GM19324 (cell line): ENCODE measurements at regions not wholly inside any gene's neighbourhood (a gene's known extent, or its start where the extent isn't known, plus 50 kb on each side); places are given as distances from the start of the nearest gene placed in this dataset.

Experiments used
- ATAC-seq: cut with Tn5 transposase; IDR thresholded peaks from one replicate; pipeline ENCODE4 v1.9.1; 2021; ENCODE audit warnings: mild to moderate bottlenecking, moderate library complexity; ENCODE audit not compliant: unreplicated experiment, low FRiP score

GRCh38 chr1:106571109-106571508 lies 485.4 kb upstream of the PRMT6 start:
- no peak for ATAC-seq

DNA sequence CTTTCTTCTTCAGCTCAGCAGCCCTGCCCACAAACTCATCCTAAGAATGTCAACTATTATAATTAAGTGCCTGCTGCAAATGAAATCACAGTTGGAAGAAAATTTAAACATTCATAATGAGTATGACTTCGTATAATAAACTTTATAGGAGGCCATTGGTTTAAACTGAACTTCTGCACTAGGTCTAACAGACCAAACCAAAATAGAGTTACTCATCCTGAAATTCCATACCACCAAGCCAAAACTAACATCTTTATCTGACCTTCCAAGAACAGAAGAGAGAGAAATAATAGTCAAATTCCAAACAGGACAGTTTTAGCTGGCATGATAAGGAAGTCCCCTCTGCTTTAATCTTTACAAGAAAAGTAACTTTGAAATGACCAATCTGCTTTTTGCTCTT lies 472.4 kb upstream of the PRMT6 start:
- no peak for ATAC-seq

- no peak for ATAC-seq
Observed at GRCh38 chr1:106584676-106585075, 471.8 kb upstream of the PRMT6 start.

GRCh38 chr1:106600626-106601025 lies 455.8 kb upstream of the PRMT6 start:
- no peak for ATAC-seq

DNA sequence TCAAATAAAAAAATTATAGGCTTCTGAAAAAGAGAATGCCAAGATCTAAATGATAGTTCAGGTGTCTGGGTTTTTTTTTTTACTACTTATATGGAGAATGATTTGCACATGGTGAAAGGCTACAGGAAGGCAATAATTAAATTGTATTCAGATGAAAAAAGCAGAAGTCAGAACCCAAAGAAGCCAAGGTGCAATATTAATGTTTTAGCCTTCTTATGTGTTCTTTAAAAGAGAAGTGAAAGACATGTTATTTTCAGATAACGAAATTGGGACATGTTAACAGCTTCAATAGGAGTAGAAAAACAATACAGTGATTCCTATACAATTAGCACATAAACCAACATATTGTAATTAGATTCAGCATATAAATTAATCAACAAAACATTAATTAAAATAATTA lies 452.9 kb upstream of the PRMT6 start:
- no peak for ATAC-seq

- no peak for ATAC-seq
Observed at GRCh38 chr1:106608841-106609240, 447.6 kb upstream of the PRMT6 start.

DNA sequence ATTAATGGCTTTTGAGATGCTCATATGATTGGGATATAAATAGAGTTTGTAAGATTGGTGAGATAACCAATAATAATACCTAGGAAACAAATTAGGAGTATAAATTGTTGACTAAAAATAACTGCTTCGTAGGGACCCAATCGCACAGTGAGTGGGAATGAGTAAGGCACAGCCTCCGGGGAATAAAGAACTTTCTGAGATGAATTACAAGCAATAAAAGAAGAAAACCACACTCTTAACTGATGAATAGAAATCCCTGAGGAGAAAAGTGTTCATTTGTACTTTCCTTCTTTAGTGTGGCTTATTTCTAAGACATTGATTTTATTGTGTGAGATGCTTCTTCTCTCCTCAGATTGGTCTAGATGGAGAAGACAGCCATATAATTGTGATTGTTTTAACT lies 443.4 kb upstream of the PRMT6 start:
- no peak for ATAC-seq

DNA sequence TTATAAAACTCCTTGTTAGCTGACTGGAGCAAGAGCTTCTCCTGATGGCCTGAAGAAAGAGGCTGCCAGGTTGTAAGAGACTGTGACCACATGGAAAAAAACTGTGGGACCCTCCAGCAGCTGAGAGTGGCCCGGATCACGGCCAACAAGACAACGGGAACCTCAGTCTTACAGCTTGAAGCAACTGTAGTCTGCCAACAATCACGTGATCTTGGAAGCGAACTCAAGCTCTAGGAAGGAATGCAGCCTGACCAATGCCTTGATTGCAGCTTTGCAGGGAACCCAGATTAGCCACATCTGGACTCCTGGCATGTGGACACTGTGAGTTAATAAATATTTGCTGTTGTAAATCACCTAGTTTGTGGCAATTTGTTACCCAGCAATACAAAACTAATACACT lies 442.6 kb upstream of the PRMT6 start:
- ATAC-seq, result no peak

DNA sequence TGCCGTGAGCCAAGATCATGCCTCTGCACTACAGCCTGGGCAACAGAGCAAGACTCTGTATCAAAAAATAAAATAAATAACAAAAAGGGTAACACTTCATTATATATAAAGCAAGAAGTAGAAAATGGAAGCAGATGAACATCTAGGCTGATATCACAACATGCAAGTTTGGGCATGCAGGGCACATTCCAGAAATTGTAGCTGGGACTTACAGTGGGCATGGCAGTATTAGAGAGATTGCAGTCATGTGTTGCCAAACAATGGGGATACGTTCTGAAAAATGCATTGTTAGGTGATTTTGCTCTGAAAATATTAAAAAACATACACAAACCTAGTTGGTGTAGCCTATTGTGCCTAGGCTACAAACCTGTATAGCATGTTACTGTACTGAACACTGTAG lies 441.0 kb upstream of the PRMT6 start:
- ATAC-seq, result no peak

DNA sequence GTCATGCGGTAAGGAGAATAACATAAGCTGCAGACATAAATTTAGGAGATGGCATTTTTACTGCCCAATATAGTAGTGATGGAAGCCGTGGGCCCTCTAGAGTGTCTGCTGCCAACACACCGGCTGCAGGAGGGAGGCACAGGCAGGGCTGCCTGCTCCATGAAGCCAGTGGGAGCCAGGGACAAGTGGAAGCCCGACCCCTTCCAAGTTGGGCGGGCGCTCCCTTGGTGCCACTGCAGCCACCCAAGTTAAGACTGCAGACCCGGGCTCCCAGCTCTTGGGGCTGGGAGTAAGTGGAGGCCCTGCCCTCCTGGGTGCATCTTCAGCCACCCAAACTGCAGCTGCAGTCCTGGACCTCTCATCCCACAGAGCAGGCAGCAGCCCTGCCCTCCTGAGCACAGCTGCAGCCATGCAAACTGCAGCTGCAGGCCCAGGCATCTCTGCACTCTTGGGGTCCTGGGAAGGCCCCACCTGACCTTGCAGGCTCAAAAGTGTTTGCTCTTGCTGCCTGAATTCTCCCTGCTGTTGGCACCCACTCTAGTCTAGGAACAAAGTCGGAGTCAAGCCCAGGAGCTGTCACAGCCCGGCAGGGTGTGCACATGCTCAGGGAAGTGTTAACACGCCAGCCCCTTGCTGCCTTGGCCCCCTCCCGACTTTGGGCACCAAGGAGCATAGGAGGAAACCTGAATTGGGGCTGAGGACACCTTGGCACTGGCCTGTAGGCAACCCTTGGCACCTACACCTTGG lies 437.2 kb upstream of the PRMT6 start:
- ATAC-seq, result no peak

GRCh38 chr1:106619827-106620134 lies 436.7 kb upstream of the PRMT6 start:
- no peak for ATAC-seq

GRCh38 chr1:106620521-106620954 lies 435.9 kb upstream of the PRMT6 start:
- no peak for ATAC-seq

DNA sequence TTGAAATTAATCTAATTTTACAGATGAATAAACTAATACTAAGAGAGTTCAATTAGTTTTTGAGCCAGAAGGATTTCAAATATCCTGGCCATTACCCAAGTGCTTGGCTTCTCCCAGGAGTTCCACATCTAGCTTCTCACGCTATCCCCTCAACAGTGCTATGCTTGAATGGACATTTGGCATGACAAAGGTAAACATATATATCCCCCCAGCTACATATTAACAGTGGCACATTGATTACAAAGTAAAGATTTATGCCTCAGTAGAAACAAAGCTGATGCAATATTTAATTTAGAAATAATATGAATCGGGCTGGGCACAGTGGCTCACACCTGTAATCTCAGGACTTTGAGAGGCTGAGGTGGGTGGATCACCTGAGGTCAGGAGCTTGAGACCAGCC lies 434.6 kb upstream of the PRMT6 start:
- ATAC-seq, result no peak

DNA sequence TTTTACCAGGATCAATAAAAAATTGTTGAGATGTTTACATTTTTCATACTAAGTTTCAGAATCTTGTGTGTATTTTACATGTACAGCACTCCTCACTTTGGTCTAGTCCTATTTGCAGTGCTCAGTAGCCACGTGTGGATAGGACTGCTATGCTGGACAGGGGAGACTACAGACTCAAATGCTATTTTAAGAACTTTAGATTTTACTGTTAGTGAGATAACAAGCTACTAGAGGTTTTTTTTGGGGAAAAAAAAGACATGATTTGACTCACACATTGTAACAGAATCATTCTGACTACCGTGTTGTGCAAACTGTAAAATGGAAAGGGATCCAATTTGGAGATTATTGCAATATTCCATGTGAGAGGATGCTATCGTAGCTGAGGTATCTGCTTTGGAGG lies 418.9 kb upstream of the PRMT6 start:
- no peak for ATAC-seq

GRCh38 chr1:106646261-106646784 lies 410.2 kb upstream of the PRMT6 start:
- ATAC-seq, result no peak

GRCh38 chr1:106646816-106647215 lies 409.7 kb upstream of the PRMT6 start:
- ATAC-seq, result no peak

DNA sequence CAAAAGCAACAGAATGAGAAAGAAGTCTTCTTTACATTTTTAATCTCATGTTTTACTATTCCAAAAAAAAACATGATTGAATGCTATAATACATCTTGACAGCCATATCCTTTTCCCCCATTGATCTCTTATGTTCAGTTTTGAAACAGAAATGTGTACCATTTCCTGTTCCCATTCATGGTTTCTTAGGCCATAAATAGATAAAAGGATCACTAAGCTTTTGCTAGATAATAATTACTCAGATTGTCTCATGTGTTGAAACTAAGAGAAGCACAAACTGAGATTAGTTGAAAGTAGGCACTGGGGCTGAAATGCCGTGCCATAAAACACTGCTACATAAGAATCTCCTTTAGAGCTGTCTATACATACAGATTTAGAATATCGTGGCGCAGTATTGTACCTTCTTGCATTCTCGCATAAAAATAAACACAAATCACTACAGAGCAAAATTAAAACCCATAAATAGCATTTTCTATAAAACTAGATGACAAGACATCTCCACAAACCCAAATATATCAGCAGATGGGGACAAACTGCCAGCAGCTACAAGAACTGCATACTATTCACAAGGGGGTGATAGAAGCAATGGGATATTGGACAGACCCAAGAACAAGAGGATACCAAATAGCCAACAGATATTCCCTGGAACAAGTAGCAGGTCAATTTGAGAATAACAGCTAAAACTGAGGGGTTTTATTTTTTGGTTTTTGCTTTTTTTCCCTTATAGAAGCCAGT lies 405.3 kb upstream of the PRMT6 start:
- no peak for ATAC-seq

DNA sequence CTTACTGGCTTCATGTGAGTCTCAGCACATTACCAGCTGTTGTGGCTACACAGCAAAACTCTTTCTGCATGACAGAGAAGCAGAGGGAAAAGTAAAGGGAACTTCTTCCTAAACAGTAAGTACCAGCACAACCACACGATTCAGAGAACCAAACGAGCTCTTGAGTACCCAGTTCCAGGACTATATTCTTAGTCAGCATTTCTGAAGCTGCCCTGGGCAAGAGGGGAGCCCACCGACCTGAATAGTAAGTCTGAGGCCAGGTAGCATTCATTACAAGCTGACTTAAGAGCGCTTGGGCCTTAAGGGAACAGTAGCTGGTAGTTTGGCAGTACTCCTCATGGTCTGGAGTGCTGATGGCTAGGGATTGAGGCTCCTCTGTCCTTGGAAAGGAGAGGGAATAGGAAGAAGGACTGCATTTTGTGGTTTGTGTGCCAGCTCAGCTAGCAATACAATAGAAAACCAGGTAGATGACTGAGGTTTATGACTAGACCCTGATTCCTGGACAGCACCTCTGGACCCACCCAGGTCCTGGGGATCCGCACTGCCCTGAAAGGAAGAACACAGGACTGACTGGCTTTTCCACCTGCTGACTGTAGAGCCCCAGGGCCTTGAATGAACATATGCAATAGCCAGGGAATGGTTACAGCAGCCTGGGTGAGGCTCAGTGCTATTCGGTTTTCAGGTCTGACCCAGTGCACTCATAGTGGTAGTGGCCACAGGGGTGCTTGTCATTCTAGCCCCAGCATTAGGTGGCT lies 396.8 kb upstream of the PRMT6 start:
- ATAC-seq, result no peak

DNA sequence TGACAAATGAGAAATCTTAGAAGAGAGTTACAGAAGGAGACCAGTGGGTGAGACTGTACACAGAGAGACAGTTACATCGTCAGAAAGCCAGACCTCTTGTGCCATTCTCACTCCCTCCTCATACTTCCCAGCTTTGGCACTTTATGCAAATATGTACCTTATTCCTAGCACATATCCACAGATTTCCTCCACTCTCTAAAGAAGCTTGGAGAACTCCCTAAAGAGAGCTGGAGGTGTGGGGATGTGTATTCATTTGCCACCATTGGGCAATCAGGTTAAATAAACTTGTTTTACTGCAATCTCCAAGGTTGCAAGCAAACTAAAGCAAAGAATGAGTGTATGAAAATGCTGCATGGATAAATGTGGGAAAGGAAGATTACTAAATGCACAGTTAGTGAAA lies 380.9 kb upstream of the PRMT6 start:
- no peak for ATAC-seq

GRCh38 chr1:106676021-106676420 lies 380.5 kb upstream of the PRMT6 start:
- ATAC-seq, result no peak

DNA sequence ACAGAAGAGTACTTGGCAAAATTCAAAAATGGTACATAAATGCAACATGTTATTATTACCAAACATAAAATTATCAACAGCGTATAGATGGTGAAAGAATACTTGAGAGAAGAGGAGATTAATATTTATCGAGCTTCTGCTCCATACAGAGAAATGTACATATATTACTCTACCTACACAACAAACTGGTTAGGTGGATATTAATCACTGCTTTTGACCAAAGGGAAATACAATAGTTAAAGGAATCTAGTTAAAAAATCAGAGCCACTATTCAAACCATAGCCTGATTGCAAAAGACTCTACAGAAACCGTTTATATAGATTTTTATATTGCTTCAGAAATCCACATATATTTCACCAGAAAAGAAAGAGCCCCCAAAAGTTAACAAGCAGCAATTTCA lies 379.3 kb upstream of the PRMT6 start:
- no peak for ATAC-seq
